H1 (cell line): ENCODE measurements at regions not wholly inside any gene's neighbourhood (a gene's known extent, or its start where the extent isn't known, plus 50 kb on each side); places are given as distances from the start of the nearest gene placed in this dataset.
A peak's percentile ranks its signal among the peaks of the same experiment; 100 is the strongest.

Experiments
- CTCF ChIA-PET: fragments of 300-600 bp; sonication (Branson Sonifier 250); formaldehyde crosslinking; loops from one replicate; lab custom pipeline; 2021; ENCODE audit not compliant: partially characterized antibody; lab: Charles Lee
- POLR2A ChIA-PET: fragments of 300-600 bp; sonication (Branson Sonifier 250); formaldehyde crosslinking; loops from one replicate; lab custom pipeline; 2021; ENCODE audit warnings: inconsistent platforms; ENCODE audit not compliant: partially characterized antibody; lab: Charles Lee
- DNase-seq, 2 experiments: peaks; one replicate each; pipeline versions ENCODE4 v3.0.0 to v3.0.0-alpha.2; 2010 to 2022; ENCODE audit warnings: low spot score in 2 of 2, low read depth in 1 of 2, mixed read lengths in 1 of 2
- FAIRE-seq: peaks from 2 replicates; lab custom pipeline; 2011; peaks lifted over from hg19 to GRCh38; lab: Jason Lieb, UNC
- H2AFZ ChIP-seq: 2 replicates; pipeline ENCODE4 v1.8.1; 2012; ENCODE audit warnings: low read length, inconsistent platforms
- H2AK5ac ChIP-seq: 2 replicates; pipeline ENCODE4 v1.6.1; 2013; ENCODE audit warnings: low read depth, low read length
- H2BK120ac ChIP-seq: replicated peaks from 2 replicates; pipeline ENCODE3; 2013; ENCODE audit warnings: low read depth, low read length, inconsistent platforms
- H2BK12ac ChIP-seq: 2 replicates; pipeline ENCODE4 v1.6.1; 2013; ENCODE audit warnings: low read depth, low read length
- H2BK15ac ChIP-seq: 2 replicates; pipeline ENCODE4 v1.6.1; 2013; ENCODE audit warnings: low read length
- H2BK20ac ChIP-seq: 2 replicates; pipeline ENCODE4 v1.6.1; 2013; ENCODE audit warnings: low read length
- H2BK5ac ChIP-seq: 2 replicates; pipeline ENCODE4 v1.6.1; 2013; ENCODE audit warnings: low read depth, low read length
- H3K14ac ChIP-seq: 2 replicates; pipeline ENCODE4 v1.6.1; 2013; ENCODE audit warnings: inconsistent platforms; ENCODE audit not compliant: insufficient read length
- H3K18ac ChIP-seq: 2 replicates; pipeline ENCODE4 v1.6.1; 2013; ENCODE audit warnings: low read length; ENCODE audit errors: extremely low read depth
- H3K23ac ChIP-seq: 2 replicates; pipeline ENCODE4 v1.6.1; 2013; ENCODE audit warnings: inconsistent platforms; ENCODE audit not compliant: insufficient read length
- H3K23me2 ChIP-seq: 2 replicates; pipeline ENCODE4 v1.6.1; 2013; ENCODE audit warnings: low read depth, low read length
- H3K27ac ChIP-seq: 2 replicates; pipeline ENCODE4 v1.6.1; 2011; ENCODE audit warnings: low read depth, low read length, inconsistent platforms
- H3K27me3 ChIP-seq, 4 experiments: replicated peaks in 1 of 4; 1 replicate in 1 of 4; 2 replicates in 3 of 4; pipeline versions ENCODE4 v1.6.1 to v1.8.1; 2011 to 2013; ENCODE audit warnings: low read length in 3 of 4, mild to moderate bottlenecking in 3 of 4, inconsistent platforms in 2 of 4, mixed read lengths in 2 of 4, moderate library complexity in 1 of 4; ENCODE audit not compliant: control insufficient read depth in 3 of 4, insufficient read depth in 3 of 4; ENCODE audit errors: extremely low read depth in 1 of 4
- H3K36me3 ChIP-seq, 4 experiments: 2 replicates each; pipeline versions ENCODE4 v1.6.1 to v1.8.1; 2011 to 2013; ENCODE audit warnings: mild to moderate bottlenecking in 4 of 4, low read length in 3 of 4, moderate library complexity in 2 of 4, control low read depth in 1 of 4, inconsistent platforms in 1 of 4; ENCODE audit not compliant: insufficient read depth in 4 of 4, control insufficient read depth in 2 of 4
- H3K4ac ChIP-seq: replicated peaks from 2 replicates; pipeline ENCODE3; 2013; ENCODE audit warnings: low read length, low read depth, mixed read lengths, inconsistent platforms; ENCODE audit not compliant: insufficient read length
- H3K4me1 ChIP-seq, 4 experiments: replicated peaks in 1 of 4; 1 replicate in 1 of 4; 2 replicates in 3 of 4; pipeline versions ENCODE4 v1.6.1 to v1.8.1; 2011 to 2013; ENCODE audit warnings: low read length in 3 of 4, inconsistent platforms in 2 of 4, mixed read lengths in 1 of 4; ENCODE audit not compliant: insufficient read depth in 4 of 4, control insufficient read depth in 3 of 4
- H3K4me2 ChIP-seq, 2 experiments: 2 replicates each; pipeline versions ENCODE4 v1.6.1 to v1.8.1; 2011 to 2013; ENCODE audit warnings: low read depth in 2 of 2, low read length in 2 of 2, control low read depth in 1 of 2, inconsistent platforms in 1 of 2, mild to moderate bottlenecking in 1 of 2; ENCODE audit not compliant: insufficient read depth in 1 of 2
- H3K4me3 ChIP-seq, 4 experiments: fragments of 200-600, 300-600 bp in 1 of 4; sonication (generic), shearing (Covaris generic), sonication (Bioruptor Twin) in 1 of 4; 2 replicates each; pipeline versions ENCODE4 v1.5.1 to v1.8.1; 2011 to 2016; ENCODE audit warnings: low read length in 4 of 4, low read depth in 3 of 4, control low read depth in 2 of 4, inconsistent platforms in 2 of 4, mild to moderate bottlenecking in 2 of 4, mixed read lengths in 1 of 4, moderate library complexity in 1 of 4; ENCODE audit not compliant: insufficient read depth in 2 of 4; ENCODE audit errors: extremely low read depth in 1 of 4
- H3K56ac ChIP-seq: replicated peaks from 2 replicates; pipeline ENCODE3; 2013; ENCODE audit warnings: low read depth, mild to moderate bottlenecking, mixed read lengths, low read length, inconsistent platforms; ENCODE audit not compliant: insufficient read length
- H3K79me1 ChIP-seq: 2 replicates; pipeline ENCODE4 v1.6.1; 2013; ENCODE audit warnings: low read depth, low read length, control low read depth
- H3K79me2 ChIP-seq, 2 experiments: 2 replicates each; pipeline versions ENCODE4 v1.6.1 to v1.8.1; 2012 to 2013; ENCODE audit warnings: low read length in 2 of 2, mild to moderate bottlenecking in 2 of 2, inconsistent platforms in 1 of 2; ENCODE audit not compliant: insufficient read depth in 2 of 2, control insufficient read depth in 1 of 2
- H3K9ac ChIP-seq, 4 experiments: replicated peaks in 1 of 4; 1 replicate in 1 of 4; 2 replicates in 3 of 4; pipeline versions ENCODE4 v1.6.1 to v1.8.1; 2011 to 2013; ENCODE audit warnings: low read depth in 3 of 4, low read length in 3 of 4, control low read depth in 2 of 4, mild to moderate bottlenecking in 2 of 4, moderate library complexity in 2 of 4, inconsistent platforms in 1 of 4; ENCODE audit errors: extremely low read depth in 1 of 4
- H3K9me3 ChIP-seq, 2 experiments: 2 replicates each; pipeline versions ENCODE4 v1.6.1 to v1.8.1; 2012 to 2013; ENCODE audit warnings: mild to moderate bottlenecking in 2 of 2, moderate library complexity in 2 of 2, control low read depth in 1 of 2, inconsistent platforms in 1 of 2, low read depth in 1 of 2, low read length in 1 of 2, mixed read lengths in 1 of 2; ENCODE audit not compliant: insufficient read depth in 2 of 2
- H4K20me1 ChIP-seq, 2 experiments: replicated peaks in 1 of 2; 2 replicates each; pipeline versions ENCODE3 to v1.8.1; 2011 to 2013; ENCODE audit warnings: inconsistent platforms in 2 of 2, low read length in 2 of 2, mild to moderate bottlenecking in 1 of 2; ENCODE audit not compliant: insufficient read depth in 2 of 2, control insufficient read depth in 1 of 2
- H4K5ac ChIP-seq: 2 replicates; pipeline ENCODE4 v1.6.1; 2013; ENCODE audit warnings: low read length, low read depth, mixed read lengths, inconsistent platforms; ENCODE audit not compliant: insufficient read length
- H4K8ac ChIP-seq: 2 replicates; pipeline ENCODE4 v1.8.0; 2013; ENCODE audit warnings: mild to moderate bottlenecking, moderate library complexity, low read length, inconsistent platforms; ENCODE audit not compliant: insufficient read depth; ENCODE audit errors: extremely low read depth
- H4K91ac ChIP-seq: replicated peaks from 2 replicates; pipeline ENCODE3; 2013; ENCODE audit warnings: low read length, mixed read lengths, inconsistent platforms; ENCODE audit not compliant: insufficient read length
- RAD21 ChIP-seq, 2 experiments: IDR thresholded peaks in 1 of 2; conservative IDR thresholded peaks in 1 of 2; 2 replicates each; pipeline ENCODE4 v1.6.1; 2011; ENCODE audit warnings: low read depth in 2 of 2, low read length in 2 of 2, improper control_type of control experiment in 1 of 2, inconsistent platforms in 1 of 2, mild to moderate bottlenecking in 1 of 2, moderate library complexity in 1 of 2
- TBP ChIP-seq: IDR thresholded peaks from 2 replicates; pipeline ENCODE4 v1.6.1; 2011; ENCODE audit warnings: low read depth, low read length, improper control_type of control experiment
- WGBS, 2 experiments: shearing (Covaris generic) in 1 of 2; methylation state at CpG; one replicate each; pipeline versions ENCODE4 v1.1.6 to v1.1.7; 2013 to 2015; ENCODE audit warnings: low lambda C conversion rate in 2 of 2, mixed read lengths in 2 of 2, inconsistent platforms in 1 of 2, low coverage in 1 of 2, missing lambda C conversion rate in 1 of 2; ENCODE audit not compliant: insufficient replicate concordance in 2 of 2, insufficient coverage in 1 of 2, insufficient read length in 1 of 2; ENCODE audit errors: extremely low coverage in 1 of 2, missing lambda C conversion rate in 1 of 2; 5-methylcytosine and 5-hydroxymethylcytosine counted together

GRCh38 chr2:129755786-129756185 lies 223.7 kb upstream of the RAB6C start:
- H3K56ac ChIP-seq, result no peak overlapping the region
- H3K4me3 ChIP-seq, result no peak overlapping the region
- H4K20me1 ChIP-seq, result peaks cover 0 to 7% of the 10 kb centered on the region in 2 experiments
- no peaks in the 10 kb centered on the region for H3K36me3 ChIP-seq
- DNase-seq (no peak), FAIRE-seq (no peak)
- H3K9ac ChIP-seq, result no peak overlapping the region
- H3K27ac ChIP-seq, result no peak overlapping the region
- no peak overlapping the region for H2BK5ac ChIP-seq
- H4K5ac ChIP-seq, result no peak overlapping the region
- no peaks in the 10 kb centered on the region for H3K79me1 ChIP-seq
- no peak overlapping the region for H3K4ac ChIP-seq
- peaks cover 8% of the 10 kb centered on the region for H3K23me2 ChIP-seq
- H3K4me2 ChIP-seq, result no peak overlapping the region
- 0 out of 2 replicates have a peak overlapping the region, but pooled peaks have one; percentile 38 for H2BK20ac ChIP-seq
- peaks cover 5 to 17% (median 12%) of the 10 kb centered on the region in 4 experiments for H3K4me1 ChIP-seq
- no peak overlapping the region for H2BK120ac ChIP-seq
- TF ChIP-seq TBP (no peak), RAD21 (IDR thresholded peaks at IDR 0.05 in 1 of 2, conservative IDR thresholded peaks at IDR 0.05 in 1 of 2; ENCODE audit: low read depth in 2 of 2, low read length in 2 of 2) (no peak)
- no peaks in the 10 kb centered on the region for H3K79me2 ChIP-seq
- no peaks in the 10 kb centered on the region; a peak in 1 of 7 replicates for H3K27me3 ChIP-seq
- H3K18ac ChIP-seq, result no peak overlapping the region
- no peak overlapping the region for H3K14ac ChIP-seq
- ChIA-PET POLR2A (no interaction called here), CTCF (interaction anchor here (1.0 kb wide), 1 partner anchor 23 kb away, joined by 3 read pairs; no protein-coding TSS in a partner anchor)
- H2AK5ac ChIP-seq, result no peak overlapping the region
- no peak overlapping the region for H2BK15ac ChIP-seq
- H2BK12ac ChIP-seq, result no peak overlapping the region
- H4K8ac ChIP-seq, result no peak overlapping the region; the same call in 1 of the 2 replicates
- WGBS, 2 experiments, result 96% methylated on average over 7 of the region's 7 CpGs; no CpG with 5 or more reads in 1 of the 2 experiments
- no peak overlapping the region for H2AFZ ChIP-seq
- no peak overlapping the region for H3K23ac ChIP-seq
- no peak overlapping the region for H4K91ac ChIP-seq
- no peaks in the 10 kb centered on the region for H3K9me3 ChIP-seq
